Parathyroid adenoma (tissue), 2 donors: ENCODE measurements at regions not wholly inside any gene's neighbourhood (a gene's known extent, or its start where the extent isn't known, plus 50 kb on each side); places are given as distances from the start of the nearest gene placed in this dataset.

ENCODE experiments used
- H2AFZ ChIP-seq: fragments of 300-600 bp; sonication (generic); one replicate; pipeline ENCODE4 v1.7.0; 2017; ENCODE audit warnings: antibody characterized with exemption, mild to moderate bottlenecking
- H3K27ac ChIP-seq: fragments of 300-600 bp; sonication (generic); one replicate; pipeline ENCODE4 v1.7.0; 2017
- H3K27me3 ChIP-seq: fragments of 300-600 bp; sonication (generic); one replicate; pipeline ENCODE4 v1.7.0; 2017; ENCODE audit warnings: low read length; ENCODE audit not compliant: control insufficient read depth, insufficient read depth
- H3K36me3 ChIP-seq: fragments of 300-600 bp; sonication (generic); one replicate; pipeline ENCODE4 v1.7.0; 2017; ENCODE audit warnings: low read length; ENCODE audit not compliant: control insufficient read depth, insufficient read depth
- H3K4me1 ChIP-seq: fragments of 300-600 bp; sonication (generic); one replicate; pipeline ENCODE4 v1.7.0; 2017; ENCODE audit warnings: control low read depth
- H3K4me2 ChIP-seq: fragments of 300-600 bp; sonication (generic); one replicate; pipeline ENCODE4 v1.7.0; 2017; ENCODE audit warnings: low read length
- H3K4me3 ChIP-seq: fragments of 300-600 bp; sonication (generic); one replicate; pipeline ENCODE4 v1.7.0; 2017; ENCODE audit warnings: low read depth, low read length
- H3K79me2 ChIP-seq: fragments of 300-600 bp; sonication (generic); one replicate; pipeline ENCODE4 v1.7.0; 2017; ENCODE audit warnings: control low read depth
- H3K9ac ChIP-seq: fragments of 300-600 bp; sonication (generic); one replicate; pipeline ENCODE4 v1.7.0; 2017; ENCODE audit warnings: mild to moderate bottlenecking
- H3K9me3 ChIP-seq: fragments of 300-600 bp; sonication (generic); one replicate; pipeline ENCODE4 v1.7.0; 2017; ENCODE audit warnings: low read length; ENCODE audit not compliant: control insufficient read depth
- CTCF ChIP-seq: fragments of 300-600 bp; sonication (generic); IDR thresholded peaks from one replicate; pipeline ENCODE4 v1.7.0; 2017; ENCODE audit warnings: antibody characterized with exemption, mild to moderate bottlenecking
- donor health status: primary hyperparathyroidism.

GRCh38 chr17:12391468-12391867 lies 274.2 kb upstream of the MYOCD start:
- TF ChIP-seq CTCF = no peak
- Histone ChIP-seq H3K4me2 (no peak overlapping the region), H3K27me3 (no peaks in the 10 kb centered on the region), H3K4me3 (no peak overlapping the region), H3K4me1 (no peaks in the 10 kb centered on the region), H3K27ac (no peak overlapping the region), H3K36me3 (no peaks in the 10 kb centered on the region), H3K9ac (no peak overlapping the region), H3K9me3 (no peaks in the 10 kb centered on the region), H2AFZ (no peak overlapping the region), H3K79me2 (no peaks in the 10 kb centered on the region)

- Histone ChIP-seq H3K27me3 (no peaks in the 10 kb centered on the region), H3K9me3 (no peaks in the 10 kb centered on the region), H3K4me3 (no peak overlapping the region), H3K9ac (no peak overlapping the region), H3K36me3 (no peaks in the 10 kb centered on the region), H3K27ac (no peak overlapping the region), H3K4me2 (no peak overlapping the region), H3K79me2 (no peaks in the 10 kb centered on the region), H2AFZ (no peak overlapping the region), H3K4me1 (no peaks in the 10 kb centered on the region)
- TF ChIP-seq CTCF = peak; percentile 61
Observed at GRCh38 chr17:12395733-12396354, 269.8 kb upstream of the MYOCD start.

GRCh38 chr17:12398441-12399051 lies 267.1 kb upstream of the MYOCD start:
- Histone ChIP-seq H3K9me3 (no peaks in the 10 kb centered on the region), H3K36me3 (no peaks in the 10 kb centered on the region), H3K4me1 (no peaks in the 10 kb centered on the region), H3K79me2 (no peaks in the 10 kb centered on the region), H3K27ac (no peak overlapping the region), H2AFZ (no peak overlapping the region), H3K9ac (no peak overlapping the region), H3K4me3 (no peak overlapping the region), H3K27me3 (no peaks in the 10 kb centered on the region), H3K4me2 (no peak overlapping the region)
- TF ChIP-seq CTCF = no peak

- Histone ChIP-seq H2AFZ (no peak overlapping the region), H3K4me2 (no peak overlapping the region), H3K27ac (no peak overlapping the region), H3K9ac (no peak overlapping the region), H3K79me2 (no peaks in the 10 kb centered on the region), H3K4me1 (no peaks in the 10 kb centered on the region), H3K27me3 (no peaks in the 10 kb centered on the region), H3K9me3 (no peaks in the 10 kb centered on the region), H3K36me3 (no peaks in the 10 kb centered on the region), H3K4me3 (no peak overlapping the region)
- no peak for TF ChIP-seq CTCF
Observed at GRCh38 chr17:12402963-12403622, 262.6 kb upstream of the MYOCD start.
